ENCODE measurements at regions not wholly inside any gene's neighbourhood (a gene's known extent, or its start where the extent isn't known, plus 50 kb on each side); places are given as distances from the start of the nearest gene placed in this dataset.

- DNase-seq (no peak), ATAC-seq (ENCODE audit: low read depth) (no peak)
- Histone ChIP-seq H3K18ac (ENCODE audit: low read depth, low read length) (no peak overlapping the region), H3K9ac (ENCODE audit: low read depth, low read length) (no peak overlapping the region), H4K5ac (ENCODE audit: low read depth, low read length) (no peak overlapping the region), H3K4me3 (ENCODE audit: insufficient read depth, low read depth, low read length) (no peak overlapping the region), H2BK5ac (ENCODE audit: low read depth, low read length, poor library complexity, severe bottlenecking) (no peak overlapping the region), H2AK5ac (ENCODE audit: low read depth, low read length) (no peak overlapping the region), H3K4me2 (ENCODE audit: low read depth, low read length) (no peak overlapping the region), H4K8ac (ENCODE audit: low read depth in 2 of 2, low read length in 2 of 2) (no peak overlapping the region), H3K56ac (ENCODE audit: extremely low read depth, insufficient read depth, low read length) (no peak overlapping the region), H3K36me3 (ENCODE audit: control insufficient read depth, insufficient read depth, low read length) (no peaks in the 10 kb centered on the region), H3K4ac (ENCODE audit: low read depth, low read length) (no peak overlapping the region), H3K79me1 (ENCODE audit: low read depth in 1 of 2, low read length in 2 of 2) (no peaks in the 10 kb centered on the region), H3K27ac (ENCODE audit: insufficient read depth, low read length) (no peak overlapping the region), H2AFZ (replicated peaks; ENCODE audit: low read length, poor library complexity) (no peak overlapping the region), H3K4me1 (ENCODE audit: control insufficient read depth, insufficient read depth, low read length) (no peaks in the 10 kb centered on the region), H4K20me1 (ENCODE audit: insufficient read depth, low read length) (no peaks in the 10 kb centered on the region), H4K91ac (ENCODE audit: insufficient read depth, low read depth, low read length) (no peak overlapping the region), H2BK15ac (ENCODE audit: low read depth, low read length) (no peak overlapping the region), H2AK9ac (replicated peaks; ENCODE audit: low read depth, low read length, poor library complexity) (no peak overlapping the region), H3K9me3 (ENCODE audit: control insufficient read depth, insufficient read depth, low read length) (no peaks in the 10 kb centered on the region), H3K23ac (ENCODE audit: low read depth, low read length) (no peak overlapping the region), H2BK120ac (ENCODE audit: low read depth, low read length) (no peak overlapping the region), H2BK20ac (ENCODE audit: low read depth, low read length) (no peak overlapping the region), H3K14ac (replicated peaks; ENCODE audit: low read depth, low read length) (no peak overlapping the region), H3K27me3 (ENCODE audit: control insufficient read depth, insufficient read depth, low read length) (peaks cover 7% of the 10 kb centered on the region), H3K9me1 (ENCODE audit: insufficient read depth, low read length) (no peaks in the 10 kb centered on the region)
- dilution Hi-C loops (cut with HindIII; ENCODE audit: low sequenced_read_pairs, unreplicated experiment) (no loop called here), intact Hi-C loops (cut with micrococcal nuclease) (no loop called here), in situ Hi-C loops (cut with MboI; ENCODE audit: low sequenced_read_pairs) (no loop called here)
- ChIA-PET CTCF (no interaction called here), POLR2A (ENCODE audit: unreplicated experiment) (no interaction called here)
- WGBS, 2 experiments (ENCODE audit: extremely low coverage in 2 of 2, insufficient read length in 1 of 2) = 64% methylated on average over 2 of the region's 2 CpGs; no CpG with 5 or more reads in 1 of the 2 experiments
- no TSS peak for BruUV-seq (replicated peaks)
- TF ChIP-seq POLR2A (IDR thresholded peaks at IDR 0.05; ENCODE audit: low read depth, low read length) (no peak), FOS (IDR thresholded peaks at IDR 0.05; ENCODE audit: low read depth, low read length) (no peak), RAD21 (IDR thresholded peaks at IDR 0.05; ENCODE audit: low read length) (no peak)
Measured at GRCh38 chr7:34236839-34237492, 331.6 kb downstream of the BMPER start.

All from IMR-90 (cell line).